ENCODE measurements at regions not wholly inside any gene's neighbourhood (a gene's known extent, or its start where the extent isn't known, plus 50 kb on each side); places are given as distances from the start of the nearest gene placed in this dataset.

GRCh38 chr2:83951378-83951947, 507.6 kb downstream of the SUCLG1 start:
- 73 to 78% methylated on average over 4 of the region's 4 CpGs for WGBS, 2 donors
- Histone ChIP-seq H3K27me3 (no peaks in the 10 kb centered on the region), H3K9me3 (no peaks in the 10 kb centered on the region), H3K4me3 (no peak overlapping the region), H3K27ac (no peak overlapping the region), H3K36me3 (ENCODE audit: low read depth, missing control alignments) (no peaks in the 10 kb centered on the region), H3K4me1 (no peaks in the 10 kb centered on the region)
- DNase-seq = no peak
- TF ChIP-seq POLR2A (IDR thresholded peaks at IDR 0.05) = no peak
- TF ChIP-seq CTCF (IDR thresholded peaks at IDR 0.05) = no peak
- intact Hi-C loops (cut with DNase I; ENCODE audit: low total_unique reads) = no loop called here

- Histone ChIP-seq H3K4me3 (no peak overlapping the region), H3K27me3 (no peaks in the 10 kb centered on the region), H3K27ac (no peak overlapping the region), H3K4me1 (no peaks in the 10 kb centered on the region), H3K36me3 (ENCODE audit: low read depth, missing control alignments) (no peaks in the 10 kb centered on the region), H3K9me3 (no peaks in the 10 kb centered on the region)
- no peak for TF ChIP-seq POLR2A (IDR thresholded peaks at IDR 0.05)
- TF ChIP-seq CTCF (IDR thresholded peaks at IDR 0.05) = no peak
- intact Hi-C loops (cut with DNase I; ENCODE audit: low total_unique reads) = no loop called here
- no peak for DNase-seq
- 89 to 96% methylated on average over 1 of the region's 1 CpG for WGBS, 2 donors
These were observed 509.7 kb downstream of the SUCLG1 start for GRCh38 chr2:83949361-83949760.

- no peak for DNase-seq
- intact Hi-C loops (cut with DNase I; ENCODE audit: low total_unique reads) = no loop called here
These were observed 514.9 kb downstream of the SUCLG1 start for GRCh38 chr2:83944191-83944590.

GRCh38 chr2:83943265-83943664, 515.8 kb downstream of the SUCLG1 start:
- H3K36me3 ChIP-seq (ENCODE audit: low read depth, missing control alignments) = no peaks in the 10 kb centered on the region
- H3K4me1 ChIP-seq = no peaks in the 10 kb centered on the region
- intact Hi-C loops (cut with DNase I; ENCODE audit: low total_unique reads) = no loop called here
- no peaks in the 10 kb centered on the region for H3K9me3 ChIP-seq
- no peak overlapping the region for H3K27ac ChIP-seq
- WGBS, 2 donors = 90% methylated on average over 3 of the region's 3 CpGs
- H3K27me3 ChIP-seq = no peaks in the 10 kb centered on the region
- TF ChIP-seq CTCF (IDR thresholded peaks at IDR 0.05) (no peak), POLR2A (IDR thresholded peaks at IDR 0.05) (no peak)
- DNase-seq = no peak
- no peak overlapping the region for H3K4me3 ChIP-seq

More at GRCh38 chr2:83944191-83944590, 514.9 kb downstream of the SUCLG1 start:
- WGBS, 2 donors = 72 to 79% methylated on average over 3 of the region's 3 CpGs
- H3K27ac ChIP-seq = no peak overlapping the region
- no peaks in the 10 kb centered on the region for H3K9me3 ChIP-seq
- no peaks in the 10 kb centered on the region for H3K27me3 ChIP-seq
- no peak overlapping the region for H3K4me3 ChIP-seq
- no peaks in the 10 kb centered on the region for H3K36me3 ChIP-seq (ENCODE audit: low read depth, missing control alignments)
- H3K4me1 ChIP-seq = no peaks in the 10 kb centered on the region
- TF ChIP-seq POLR2A (IDR thresholded peaks at IDR 0.05) (no peak), CTCF (IDR thresholded peaks at IDR 0.05) (no peak)

GRCh38 chr2:83941886-83942285, 517.2 kb downstream of the SUCLG1 start:
- no peaks in the 10 kb centered on the region for H3K4me1 ChIP-seq
- no peaks in the 10 kb centered on the region for H3K9me3 ChIP-seq
- 50 to 54% methylated on average over 5 of the region's 5 CpGs for WGBS, 2 donors
- no peak overlapping the region for H3K4me3 ChIP-seq
- H3K36me3 ChIP-seq (ENCODE audit: low read depth, missing control alignments) = no peaks in the 10 kb centered on the region
- intact Hi-C loops (cut with DNase I; ENCODE audit: low total_unique reads) = no loop called here
- TF ChIP-seq CTCF (IDR thresholded peaks at IDR 0.05) = no peak
- H3K27ac ChIP-seq = no peak overlapping the region
- no peak for DNase-seq
- H3K27me3 ChIP-seq = no peaks in the 10 kb centered on the region

All from testis (tissue), 2 donors.